ENCODE measurements at regions not wholly inside any gene's neighbourhood (a gene's known extent, or its start where the extent isn't known, plus 50 kb on each side); places are given as distances from the start of the nearest gene placed in this dataset.

DNA sequence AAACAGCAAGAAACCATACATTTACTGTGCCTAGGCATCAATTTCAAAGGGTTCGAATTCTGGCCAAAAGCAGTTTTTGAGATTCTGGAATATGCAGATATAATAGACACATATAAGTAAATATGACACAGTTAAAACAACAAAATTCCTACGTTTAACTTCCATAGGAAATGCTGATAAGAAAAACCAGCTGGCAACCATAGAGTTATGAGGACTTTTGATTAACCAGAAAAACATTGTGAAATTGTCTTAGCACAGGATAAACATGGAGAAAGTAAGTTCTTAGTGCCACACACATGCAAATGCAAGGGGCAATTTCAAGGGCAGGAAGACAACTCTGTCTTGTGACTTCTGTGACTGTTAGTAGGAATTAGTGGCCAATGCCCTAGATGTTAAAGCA, 702.1 kb downstream of the TNS3 start:
- no peak for DNase-seq
- no peak for TF ChIP-seq POLR2A (IDR thresholded peaks at IDR 0.05)
- no peaks in the 10 kb centered on the region for H3K9me3 ChIP-seq
- no peak overlapping the region for H3K4me3 ChIP-seq (replicated peaks in 1 of 3)
- 77 to 87% methylated on average over 2 of the region's 2 CpGs for WGBS, 2 donors
- intact Hi-C loops (cut with DNase I): no loop called here
- H3K27me3 ChIP-seq: no peaks in the 10 kb centered on the region
- H3K27ac ChIP-seq: no peak overlapping the region
- no peaks in the 10 kb centered on the region for H3K36me3 ChIP-seq
- no peaks in the 10 kb centered on the region for H3K4me1 ChIP-seq

DNA sequence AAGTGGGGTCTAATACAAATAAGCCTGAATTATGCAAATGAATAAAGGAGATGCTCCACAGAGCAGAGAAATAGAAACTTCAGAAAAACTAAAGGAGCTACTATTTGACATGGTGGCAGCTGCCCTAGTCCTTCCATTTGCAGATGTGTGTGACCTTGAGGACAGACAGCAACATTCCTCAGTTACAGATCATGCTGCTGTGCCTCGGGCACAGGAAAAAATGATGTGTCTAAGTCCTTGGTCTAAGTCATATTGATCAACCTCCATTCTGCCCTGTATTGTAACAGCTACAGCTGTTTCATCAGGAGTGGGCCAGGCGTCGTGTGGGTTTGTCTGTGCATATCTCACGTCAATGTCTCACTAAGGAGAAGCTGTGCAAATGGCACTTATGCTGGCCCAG, 710.4 kb downstream of the TNS3 start:
- 91 to 94% methylated on average over 4 of the region's 4 CpGs for WGBS, 2 donors
- Histone ChIP-seq H3K9me3 (no peaks in the 10 kb centered on the region), H3K27me3 (no peaks in the 10 kb centered on the region), H3K27ac (no peak overlapping the region), H3K4me3 (replicated peaks in 1 of 3) (no peak overlapping the region), H3K36me3 (no peaks in the 10 kb centered on the region), H3K4me1 (no peaks in the 10 kb centered on the region)
- no peak for TF ChIP-seq CTCF (IDR thresholded peaks at IDR 0.05)
- TF ChIP-seq POLR2A (IDR thresholded peaks at IDR 0.05): no peak
- no peak for DNase-seq
- intact Hi-C loops (cut with DNase I): no loop called here

DNA sequence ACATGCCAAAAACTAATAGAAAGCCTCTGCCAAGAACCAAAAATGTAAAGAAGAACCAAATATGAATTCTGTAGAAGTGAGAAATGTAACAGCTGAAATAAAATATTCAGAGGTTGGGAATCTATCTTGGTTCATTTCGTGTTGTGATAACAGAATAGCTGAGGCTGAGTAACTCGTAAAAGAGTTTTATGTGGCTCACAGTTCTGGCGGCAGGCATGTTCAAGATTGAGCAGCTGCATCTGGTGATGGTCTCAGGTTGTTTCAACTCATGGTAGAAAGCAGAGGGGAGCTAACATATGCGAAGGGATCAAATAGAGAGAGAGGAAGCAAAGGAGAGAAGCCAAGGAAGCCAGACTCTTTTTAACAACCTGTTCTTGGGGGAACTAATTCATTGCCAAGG, 717.2 kb downstream of the TNS3 start:
- H3K36me3 ChIP-seq: no peaks in the 10 kb centered on the region
- intact Hi-C loops (cut with DNase I): no loop called here
- WGBS, 2 donors: 86 to 97% methylated on average over 4 of the region's 4 CpGs

DNA sequence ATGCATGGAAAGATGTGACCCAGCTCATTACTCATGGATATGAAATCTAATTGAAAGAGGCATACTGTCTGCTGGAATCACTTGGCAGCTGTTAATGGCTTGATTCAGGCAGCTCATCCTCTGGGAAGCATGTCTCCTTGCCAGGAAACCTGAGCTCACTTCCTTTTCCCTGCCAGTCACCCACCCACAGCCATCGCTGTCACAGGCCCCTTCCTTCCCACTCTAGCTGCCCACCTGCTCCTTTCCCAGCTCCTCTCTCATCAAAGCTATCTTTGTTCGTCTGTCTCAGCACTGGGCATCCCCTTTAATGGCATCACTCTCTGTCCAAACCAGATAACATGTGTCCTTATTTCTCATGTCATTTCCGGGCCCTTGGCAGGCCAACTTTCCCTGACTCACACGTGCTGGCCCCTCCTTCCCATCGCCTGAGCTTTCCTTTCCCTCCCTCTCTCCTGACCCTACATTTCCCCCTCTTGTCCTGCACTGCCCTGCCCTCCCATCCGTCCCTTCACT, 721.9 kb downstream of the TNS3 start:
- Histone ChIP-seq H3K27me3 (no peaks in the 10 kb centered on the region), H3K27ac (no peak overlapping the region), H3K4me1 (no peaks in the 10 kb centered on the region), H3K4me3 (replicated peaks in 1 of 3) (no peak overlapping the region), H3K36me3 (no peaks in the 10 kb centered on the region), H3K9me3 (no peaks in the 10 kb centered on the region)
- intact Hi-C loops (cut with DNase I): no loop called here
- 71 to 77% methylated on average over 6 of the region's 6 CpGs for WGBS, 2 donors
- no peak for DNase-seq
- TF ChIP-seq POLR2A (IDR thresholded peaks at IDR 0.05) (no peak), CTCF (IDR thresholded peaks at IDR 0.05) (no peak)

More for the DNA sequence above, 717.2 kb downstream of the TNS3 start:
- DNase-seq: no peak
- TF ChIP-seq CTCF (IDR thresholded peaks at IDR 0.05) (no peak), POLR2A (IDR thresholded peaks at IDR 0.05) (no peak)
- no peaks in the 10 kb centered on the region for H3K9me3 ChIP-seq
- H3K27me3 ChIP-seq: no peaks in the 10 kb centered on the region
- H3K4me1 ChIP-seq: no peaks in the 10 kb centered on the region
- H3K4me3 ChIP-seq (replicated peaks in 1 of 3): no peak overlapping the region
- no peak overlapping the region for H3K27ac ChIP-seq

DNA sequence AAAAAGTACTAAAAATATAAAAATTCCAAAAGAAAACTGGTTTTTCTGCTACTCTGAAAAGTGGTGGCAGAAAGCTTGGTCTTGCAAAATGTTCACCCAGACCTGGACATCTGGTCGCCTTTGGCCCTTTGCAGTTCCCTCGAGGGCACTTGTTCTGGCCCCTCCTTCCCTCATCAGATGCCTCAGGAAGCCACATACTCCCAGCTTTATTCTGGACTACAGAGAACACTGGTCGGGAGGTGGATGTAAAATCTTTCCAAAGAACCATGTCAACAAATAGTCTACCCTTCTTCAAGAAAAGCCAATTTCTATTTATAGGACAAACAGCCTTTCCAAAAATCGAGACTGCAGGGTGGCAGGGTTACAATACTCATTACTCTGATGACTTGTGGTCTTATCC, 726.1 kb downstream of the TNS3 start:
- WGBS, 2 donors: 54 to 56% methylated on average over 4 of the region's 4 CpGs
- Histone ChIP-seq H3K4me1 (peaks cover 5 to 6% of the 10 kb centered on the region in 2 donors), H3K36me3 (no peaks in the 10 kb centered on the region), H3K9me3 (no peaks in the 10 kb centered on the region), H3K4me3 (replicated peaks in 1 of 3) (no peak overlapping the region), H3K27me3 (no peaks in the 10 kb centered on the region), H3K27ac (no peak overlapping the region)
- intact Hi-C loops (cut with DNase I): no loop called here
- no peak for DNase-seq
- TF ChIP-seq CTCF (IDR thresholded peaks at IDR 0.05) (no peak), POLR2A (IDR thresholded peaks at IDR 0.05) (no peak)

Data from thyroid gland (tissue), 4 donors.